Stomach smooth muscle (tissue), 2 donors: ENCODE measurements at regions not wholly inside any gene's neighbourhood (a gene's known extent, or its start where the extent isn't known, plus 50 kb on each side); places are given as distances from the start of the nearest gene placed in this dataset.
"Not testable (repeated sequence)": the region's sequence is repeated elsewhere in the genome, so short reads cannot be mapped to it uniquely, and the experiment has no call there.

ENCODE experiments used
- H3K27ac ChIP-seq: one replicate; pipeline ENCODE4 v1.7.0; 2013; ENCODE audit warnings: mild to moderate bottlenecking, low read length, inconsistent platforms
- H3K27me3 ChIP-seq, 2 donors: one replicate each; pipeline ENCODE4 v1.7.0; 2013; ENCODE audit warnings: low read length in 2 of 2; ENCODE audit not compliant: insufficient read depth in 2 of 2, control insufficient read depth in 1 of 2
- H3K36me3 ChIP-seq, 2 donors: one replicate each; pipeline ENCODE4 v1.7.0; 2013; ENCODE audit warnings: low read length in 2 of 2; ENCODE audit not compliant: control insufficient read depth in 2 of 2, insufficient read depth in 2 of 2
- H3K4me1 ChIP-seq: one replicate; pipeline ENCODE4 v1.7.0; 2013; ENCODE audit warnings: low read length; ENCODE audit not compliant: control insufficient read depth, insufficient read depth
- H3K4me3 ChIP-seq, 2 donors: one replicate each; pipeline ENCODE4 v1.7.0; 2013; ENCODE audit warnings: low read length in 2 of 2
- H3K9ac ChIP-seq, 2 donors: one replicate each; pipeline ENCODE4 v1.7.0; 2013; ENCODE audit warnings: low read length in 2 of 2, mild to moderate bottlenecking in 1 of 2
- H3K9me3 ChIP-seq, 2 donors: one replicate each; pipeline ENCODE4 v1.7.0; 2013; ENCODE audit warnings: low read length in 2 of 2; ENCODE audit not compliant: control insufficient read depth in 2 of 2
- donor health status: healthy.
- donor health status: Pancreatic carcinoma.

- Histone ChIP-seq H3K27me3 (no peaks in the 10 kb centered on the region), H3K4me1 (no peaks in the 10 kb centered on the region), H3K27ac (no peak overlapping the region), H3K4me3 (no peak overlapping the region), H3K9me3 (no peaks in the 10 kb centered on the region), H3K36me3 (no peaks in the 10 kb centered on the region), H3K9ac (no peak overlapping the region)
These were observed 713.9 kb upstream of the GBE1 start for GRCh38 chr3:82475306-82475705.

GRCh38 chr3:82474711-82475110, 713.3 kb upstream of the GBE1 start:
- Histone ChIP-seq H3K9ac (no peak overlapping the region), H3K27me3 (no peaks in the 10 kb centered on the region), H3K36me3 (no peaks in the 10 kb centered on the region), H3K27ac (no peak overlapping the region), H3K4me3 (no peak overlapping the region), H3K4me1 (no peaks in the 10 kb centered on the region), H3K9me3 (no peaks in the 10 kb centered on the region)

- Histone ChIP-seq H3K27ac (no peak overlapping the region), H3K9me3 (no peaks in the 10 kb centered on the region), H3K36me3 (no peaks in the 10 kb centered on the region), H3K4me1 (no peaks in the 10 kb centered on the region), H3K9ac (no peak overlapping the region), H3K4me3 (no peak overlapping the region), H3K27me3 (no peaks in the 10 kb centered on the region)
These were observed 712.6 kb upstream of the GBE1 start for GRCh38 chr3:82473864-82474541.

- Histone ChIP-seq H3K4me1 (no peaks in the 10 kb centered on the region), H3K27ac (no peak overlapping the region)
These were observed 705.6 kb upstream of the GBE1 start for GRCh38 chr3:82467051-82467450.

GRCh38 chr3:82462977-82463376, 701.5 kb upstream of the GBE1 start:
- Histone ChIP-seq H3K36me3 (no peaks in the 10 kb centered on the region), H3K27ac (no peak overlapping the region), H3K9ac (no peak overlapping the region), H3K4me3 (no peak overlapping the region), H3K9me3 (no peaks in the 10 kb centered on the region), H3K4me1 (no peaks in the 10 kb centered on the region), H3K27me3 (no peaks in the 10 kb centered on the region)

More at GRCh38 chr3:82467051-82467450, 705.6 kb upstream of the GBE1 start:
- Histone ChIP-seq H3K9ac (no peak overlapping the region), H3K27me3 (no peaks in the 10 kb centered on the region), H3K9me3 (no peaks in the 10 kb centered on the region), H3K36me3 (no peaks in the 10 kb centered on the region), H3K4me3 (no peak overlapping the region)

- no peaks in the 10 kb centered on the region for H3K36me3 ChIP-seq
- no peaks in the 10 kb centered on the region for H3K4me1 ChIP-seq
- H3K27me3 ChIP-seq = no peaks in the 10 kb centered on the region
- H3K9ac ChIP-seq = no peak overlapping the region
- no peaks in the 10 kb centered on the region for H3K9me3 ChIP-seq
- H3K4me3 ChIP-seq = no peak overlapping the region
- H3K27ac ChIP-seq = no peak overlapping the region
These were observed 699.8 kb upstream of the GBE1 start for GRCh38 chr3:82461049-82461889.

- Histone ChIP-seq H3K9me3 (peaks cover 2 to 4% of the 10 kb centered on the region in 2 donors), H3K4me1 (no peaks in the 10 kb centered on the region), H3K36me3 (no peaks in the 10 kb centered on the region), H3K9ac (no peak overlapping the region), H3K27me3 (no peaks in the 10 kb centered on the region), H3K4me3 (no peak overlapping the region), H3K27ac (no peak overlapping the region)
These were observed 686.9 kb upstream of the GBE1 start for GRCh38 chr3:82448320-82448719.

- not testable (repeated sequence) for H3K9me3 ChIP-seq, H3K4me1 ChIP-seq, H3K27ac ChIP-seq, H3K4me3 ChIP-seq, H3K36me3 ChIP-seq, H3K9ac ChIP-seq, H3K27me3 ChIP-seq
These were observed 667.4 kb upstream of the GBE1 start for GRCh38 chr3:82428821-82429220.

GRCh38 chr3:82424031-82424339, 662.5 kb upstream of the GBE1 start:
- H3K36me3 ChIP-seq = no peaks in the 10 kb centered on the region
- no peaks in the 10 kb centered on the region for H3K27me3 ChIP-seq
- no peak overlapping the region for H3K27ac ChIP-seq
- H3K4me3 ChIP-seq = no peak overlapping the region
- H3K9ac ChIP-seq = no peak overlapping the region
- H3K4me1 ChIP-seq = no peaks in the 10 kb centered on the region
- no peaks in the 10 kb centered on the region for H3K9me3 ChIP-seq

- Histone ChIP-seq H3K36me3 (no peaks in the 10 kb centered on the region), H3K9ac (no peak overlapping the region), H3K27me3 (no peaks in the 10 kb centered on the region), H3K27ac (no peak overlapping the region), H3K4me1 (no peaks in the 10 kb centered on the region), H3K4me3 (no peak overlapping the region), H3K9me3 (no peaks in the 10 kb centered on the region)
These were observed 662.0 kb upstream of the GBE1 start for GRCh38 chr3:82423268-82424030.
